ENCODE measurements at regions not wholly inside any gene's neighbourhood (a gene's known extent, or its start where the extent isn't known, plus 50 kb on each side); places are given as distances from the start of the nearest gene placed in this dataset.

- BruUV-seq (replicated peaks) = no TSS peak
- no peaks in the 10 kb centered on the region; the same call in 1 of the 2 replicates for H3K9me3 ChIP-seq (ENCODE audit: control insufficient read depth, insufficient read depth, low read depth, low read length)
- no peaks in the 10 kb centered on the region for H3K36me3 ChIP-seq (ENCODE audit: control insufficient read depth, insufficient read depth, low read length)
- ChIA-PET CTCF (no interaction called here), POLR2A (no interaction called here)
- H3K4me1 ChIP-seq (ENCODE audit: control insufficient read depth, insufficient read depth, low read length) = no peaks in the 10 kb centered on the region
- no peak overlapping the region for H3K4me3 ChIP-seq (ENCODE audit: low read depth in 2 of 2, low read length in 2 of 2)
- no peak for TF ChIP-seq CTCF (IDR thresholded peaks at IDR 0.05)
- ATAC-seq (no peak), DNase-seq (ENCODE audit: low read depth, low spot score) (no peak)
- H3K27ac ChIP-seq (ENCODE audit: low read length) = no peak overlapping the region
- H3K27me3 ChIP-seq (ENCODE audit: control insufficient read depth, insufficient read depth, low read length) = no peaks in the 10 kb centered on the region
- in situ Hi-C loops (cut with HindIII; ENCODE audit: low pct_unique_long_range_greater_than_20kb, low sequenced_read_pairs) = no loop called here
- intact Hi-C loops (cut with micrococcal nuclease; ENCODE audit: unreplicated experiment) = no loop called here
Observed at GRCh38 chr2:156765043-156765442, 328.9 kb downstream of the GPD2 start.

- no peak overlapping the region for H3K27ac ChIP-seq (ENCODE audit: low read length)
- no peaks in the 10 kb centered on the region for H3K4me1 ChIP-seq (ENCODE audit: control insufficient read depth, insufficient read depth, low read length)
- no peaks in the 10 kb centered on the region for H3K27me3 ChIP-seq (ENCODE audit: control insufficient read depth, insufficient read depth, low read length)
- H3K9me3 ChIP-seq (ENCODE audit: control insufficient read depth, insufficient read depth, low read depth, low read length) = no peaks in the 10 kb centered on the region; the same call in 1 of the 2 replicates
- no peak overlapping the region for H3K4me3 ChIP-seq (ENCODE audit: low read depth in 2 of 2, low read length in 2 of 2)
- POLR2A ChIA-PET = interaction anchor here (0.6 kb wide), 1 partner anchor 300 kb away, joined by 3 read pairs; no protein-coding TSS in a partner anchor
- CTCF ChIA-PET = no interaction called here
- intact Hi-C loops (cut with micrococcal nuclease; ENCODE audit: unreplicated experiment) (no loop called here), in situ Hi-C loops (cut with HindIII; ENCODE audit: low pct_unique_long_range_greater_than_20kb, low sequenced_read_pairs) (no loop called here)
- no peak for DNase-seq (ENCODE audit: low read depth, low spot score)
- no peak for ATAC-seq
- TF ChIP-seq CTCF (IDR thresholded peaks at IDR 0.05) (no peak), TCF7L2 (IDR thresholded peaks at IDR 0.05; ENCODE audit: low read depth, low read length) (no peak), POLR2AphosphoS5 (IDR thresholded peaks at IDR 0.05; ENCODE audit: low read depth, low read length) (no peak), SIN3A (IDR thresholded peaks at IDR 0.05; ENCODE audit: borderline replicate concordance, insufficient read depth, low read depth, low read length) (no peak), REST (IDR thresholded peaks at IDR 0.05; ENCODE audit: insufficient read depth in 1 of 2, low read depth in 2 of 2, low read length in 1 of 2) (no peak)
- H3K36me3 ChIP-seq (ENCODE audit: control insufficient read depth, insufficient read depth, low read length) = no peaks in the 10 kb centered on the region
- BruUV-seq (replicated peaks) = no TSS peak
Observed at GRCh38 chr2:156765450-156765849, 329.3 kb downstream of the GPD2 start.

GRCh38 chr2:156769802-156770201 is 333.6 kb downstream of the GPD2 start:
- Histone ChIP-seq H3K27me3 (ENCODE audit: control insufficient read depth, insufficient read depth, low read length) (no peaks in the 10 kb centered on the region), H3K9me3 (ENCODE audit: control insufficient read depth, insufficient read depth, low read depth, low read length) (no peaks in the 10 kb centered on the region; the same call in 1 of the 2 replicates), H3K4me3 (ENCODE audit: low read depth in 2 of 2, low read length in 2 of 2) (no peak overlapping the region), H3K36me3 (ENCODE audit: control insufficient read depth, insufficient read depth, low read length) (no peaks in the 10 kb centered on the region), H3K27ac (ENCODE audit: low read length) (no peak overlapping the region), H3K4me1 (ENCODE audit: control insufficient read depth, insufficient read depth, low read length) (no peaks in the 10 kb centered on the region)
- TF ChIP-seq SIN3A (IDR thresholded peaks at IDR 0.05; ENCODE audit: borderline replicate concordance, insufficient read depth, low read depth, low read length) (no peak), TCF7L2 (IDR thresholded peaks at IDR 0.05; ENCODE audit: low read depth, low read length) (no peak), REST (IDR thresholded peaks at IDR 0.05; ENCODE audit: insufficient read depth in 1 of 2, low read depth in 2 of 2, low read length in 1 of 2) (no peak), POLR2AphosphoS5 (IDR thresholded peaks at IDR 0.05; ENCODE audit: low read depth, low read length) (no peak), CTCF (IDR thresholded peaks at IDR 0.05) (no peak)
- in situ Hi-C loops (cut with HindIII; ENCODE audit: low pct_unique_long_range_greater_than_20kb, low sequenced_read_pairs) (no loop called here), intact Hi-C loops (cut with micrococcal nuclease; ENCODE audit: unreplicated experiment) (no loop called here)
- POLR2A ChIA-PET = no interaction called here
- no peak for ATAC-seq
- CTCF ChIA-PET = no interaction called here
- BruUV-seq (replicated peaks) = no TSS peak
- no peak for DNase-seq (ENCODE audit: low read depth, low spot score)
